GM12878 (cell line): ENCODE measurements at regions not wholly inside any gene's neighbourhood (a gene's known extent, or its start where the extent isn't known, plus 50 kb on each side); places are given as distances from the start of the nearest gene placed in this dataset.
A peak's percentile ranks its signal among the peaks of the same experiment; 100 is the strongest.

Experiments
- ATAC-seq: fragments of 200-7000 bp; cut with Tn5 transposase; 3 replicates; pipeline ENCODE4 v1.9.1; 2020; ENCODE audit warnings: mild to moderate bottlenecking, moderate library complexity
- BruUV-seq: library from RNA; stranded (reverse); fragments of 400-500 nt; replicated peaks from 2 replicates; lab custom pipeline; 2021; lab: Mats Ljungman, UMichigan
- CTCF ChIA-PET: fragments of 300-600 bp; sonication (Branson Sonifier 250); formaldehyde crosslinking; extraction: SDS; loops from one replicate; lab custom pipeline; 2021; ENCODE audit warnings: inconsistent platforms; lab: Yijun Ruan, JAX
- POLR2A ChIA-PET: fragments of 350-600 bp; formaldehyde crosslinking; extraction: SDS; loops from one replicate; lab custom pipeline; 2021; ENCODE audit warnings: inconsistent platforms; lab: Charles Lee
- RAD21 ChIA-PET: fragments of 300-600 bp; sonication (Branson Sonifier 250); formaldehyde crosslinking; loops from one replicate; lab custom pipeline; 2023; ENCODE audit warnings: antibody characterized with exemption; ENCODE audit not compliant: unreplicated experiment; lab: Charles Lee
- SMC1A ChIA-PET: fragments of 300-600 bp; sonication (Branson Sonifier 250); formaldehyde crosslinking; loops from one replicate; lab custom pipeline; 2023; ENCODE audit not compliant: unreplicated experiment, uncharacterized antibody; lab: Charles Lee
- DNase-seq: peaks from one replicate; pipeline ENCODE4 v3.0.0-alpha.2; 2011; ENCODE audit warnings: low read depth, low spot score
- FAIRE-seq: peaks from 3 replicates; lab custom pipeline; 2011; peaks lifted over from hg19 to GRCh38; lab: Jason Lieb, UNC
- H2AFZ ChIP-seq: 2 replicates; pipeline ENCODE4 v1.6.0; 2011; ENCODE audit warnings: low read depth, low read length, control low read depth; ENCODE audit not compliant: control insufficient read depth
- H3K27ac ChIP-seq: 2 replicates; pipeline ENCODE4 v1.5.1; 2011; ENCODE audit warnings: control low read depth; ENCODE audit not compliant: control insufficient read depth, insufficient read depth
- H3K27me3 ChIP-seq, 2 experiments: replicated peaks in 1 of 2; 2 replicates each; pipeline versions ENCODE4 v1.6.0 to v1.6.1; 2011; ENCODE audit warnings: low read length in 1 of 2; ENCODE audit not compliant: control insufficient read depth in 2 of 2, insufficient read depth in 2 of 2
- H3K36me3 ChIP-seq, 2 experiments: 2 replicates each; pipeline ENCODE4 v1.5.1; 2011; ENCODE audit warnings: low read length in 1 of 2; ENCODE audit not compliant: control insufficient read depth in 2 of 2, insufficient read depth in 2 of 2
- H3K4me1 ChIP-seq: 2 replicates; pipeline ENCODE4 v1.6.1; 2011; ENCODE audit warnings: mild to moderate bottlenecking, low read length, moderate library complexity, mixed read lengths; ENCODE audit not compliant: control insufficient read depth, insufficient read depth
- H3K4me2 ChIP-seq: 2 replicates; pipeline ENCODE4 v1.6.0; 2011; ENCODE audit warnings: control low read depth; ENCODE audit not compliant: control insufficient read depth, insufficient read depth
- H3K4me3 ChIP-seq: fragments of 200-600 bp; sonication (generic); 2 replicates; pipeline ENCODE4 v1.5.1; 2016
- H3K79me2 ChIP-seq: 2 replicates; pipeline ENCODE4 v1.6.0; 2011; ENCODE audit warnings: low read length; ENCODE audit not compliant: control insufficient read depth, insufficient read depth
- H3K9ac ChIP-seq: 2 replicates; pipeline ENCODE4 v1.8.0; 2011; ENCODE audit warnings: low read length, control low read depth, mixed read lengths; ENCODE audit not compliant: control insufficient read depth, insufficient read depth
- H3K9me3 ChIP-seq: replicated peaks from 3 replicates; pipeline ENCODE4 v1.5.1; 2011; ENCODE audit warnings: mild to moderate bottlenecking, low read length; ENCODE audit not compliant: control insufficient read depth, insufficient read depth
- H4K20me1 ChIP-seq: 2 replicates; pipeline ENCODE4 v1.6.0; 2011; ENCODE audit not compliant: control insufficient read depth, insufficient read depth
- ATF7 ChIP-seq: fragments of 450-650 bp; IDR thresholded peaks from 2 replicates; pipeline ENCODE4 v1.6.1; 2016; ENCODE audit warnings: low read depth, mild to moderate bottlenecking
- JUNB ChIP-seq: IDR thresholded peaks from 2 replicates; pipeline ENCODE4 v1.6.1; 2016; ENCODE audit warnings: antibody characterized with exemption, mild to moderate bottlenecking
- MEF2A ChIP-seq: IDR thresholded peaks from 2 replicates; pipeline ENCODE4 v1.6.1; 2011; ENCODE audit warnings: low read depth, mild to moderate bottlenecking, low read length, moderate library complexity; ENCODE audit not compliant: insufficient read depth
- NFIC ChIP-seq: IDR thresholded peaks from 2 replicates; pipeline ENCODE4 v1.6.1; 2012; ENCODE audit warnings: low read depth, mild to moderate bottlenecking, inconsistent platforms, low read length, moderate library complexity
- NRF1 ChIP-seq: conservative IDR thresholded peaks from 2 replicates; pipeline ENCODE4 v1.6.1; 2011; ENCODE audit warnings: mild to moderate bottlenecking, low read depth, low read length, improper control_type of control experiment
- PML ChIP-seq: IDR thresholded peaks from 2 replicates; pipeline ENCODE4 v1.6.1; 2012; ENCODE audit warnings: low read length, inconsistent platforms
- RUNX3 ChIP-seq: IDR thresholded peaks from 2 replicates; pipeline ENCODE4 v1.6.1; 2012; ENCODE audit warnings: low read length, inconsistent platforms
- YBX1 ChIP-seq: fragments of 450-650 bp; IDR thresholded peaks from 2 replicates; pipeline ENCODE4 v1.6.1; 2016; ENCODE audit warnings: antibody characterized with exemption
- WGBS: methylation state at CpG from one replicate; pipeline ENCODE4 v1.1.6; 2016; ENCODE audit warnings: low lambda C conversion rate; ENCODE audit not compliant: insufficient replicate concordance, insufficient coverage; ENCODE audit errors: missing lambda C conversion rate; 5-methylcytosine and 5-hydroxymethylcytosine counted together
- in situ Hi-C: fragments of 300-500 bp; cut with MboI; formaldehyde crosslinking; loops from 9 replicates; pipeline ENCODE4 v1.14.3; 2018; ENCODE audit warnings: mixed read lengths
- intact Hi-C: fragments of 100-400 bp; cut with micrococcal nuclease; formaldehyde crosslinking; loops from one replicate; pipeline ENCODE4 v1.14.2; 2022; ENCODE audit not compliant: unreplicated experiment
- TF ChIP-seq, protein P1 (sequence below): IDR thresholded peaks from 2 replicates; pipeline ENCODE4 v1.6.1; 2012; ENCODE audit warnings: low read depth, low read length, improper control_type of control experiment
- TF ChIP-seq, protein P2 (sequence below): IDR thresholded peaks from 2 replicates; pipeline ENCODE4 v1.6.1; 2012; ENCODE audit warnings: low read length, inconsistent platforms
- TF ChIP-seq, protein P3 (sequence below): fragments of 450-650 bp; IDR thresholded peaks from 2 replicates; pipeline ENCODE4 v1.6.1; 2017; ENCODE audit warnings: mild to moderate bottlenecking, moderate library complexity

DNA sequence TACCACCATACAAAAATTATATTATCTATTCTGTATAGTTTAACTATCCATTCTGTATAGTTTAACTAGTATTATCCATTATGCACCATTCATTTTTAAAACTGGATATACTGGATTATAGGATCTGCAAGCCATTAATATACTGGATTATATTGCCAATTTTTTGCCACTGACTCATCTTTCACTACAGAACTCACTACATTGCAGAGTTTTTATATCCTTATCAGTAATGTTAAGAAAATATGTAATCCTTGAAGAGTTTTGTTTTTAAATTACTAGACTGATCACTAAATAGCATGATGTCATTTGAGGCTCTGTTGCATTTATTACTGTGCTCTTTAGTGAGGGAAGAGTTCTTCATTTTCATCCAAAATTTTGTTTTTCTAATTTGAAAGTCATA, 109.8 kb upstream of the SNX2 start (continued):
- TF ChIP-seq, protein P1, sequence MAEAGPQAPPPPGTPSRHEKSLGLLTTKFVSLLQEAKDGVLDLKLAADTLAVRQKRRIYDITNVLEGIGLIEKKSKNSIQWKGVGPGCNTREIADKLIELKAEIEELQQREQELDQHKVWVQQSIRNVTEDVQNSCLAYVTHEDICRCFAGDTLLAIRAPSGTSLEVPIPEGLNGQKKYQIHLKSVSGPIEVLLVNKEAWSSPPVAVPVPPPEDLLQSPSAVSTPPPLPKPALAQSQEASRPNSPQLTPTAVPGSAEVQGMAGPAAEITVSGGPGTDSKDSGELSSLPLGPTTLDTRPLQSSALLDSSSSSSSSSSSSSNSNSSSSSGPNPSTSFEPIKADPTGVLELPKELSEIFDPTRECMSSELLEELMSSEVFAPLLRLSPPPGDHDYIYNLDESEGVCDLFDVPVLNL = no peak
- no peak for TF ChIP-seq PML

DNA sequence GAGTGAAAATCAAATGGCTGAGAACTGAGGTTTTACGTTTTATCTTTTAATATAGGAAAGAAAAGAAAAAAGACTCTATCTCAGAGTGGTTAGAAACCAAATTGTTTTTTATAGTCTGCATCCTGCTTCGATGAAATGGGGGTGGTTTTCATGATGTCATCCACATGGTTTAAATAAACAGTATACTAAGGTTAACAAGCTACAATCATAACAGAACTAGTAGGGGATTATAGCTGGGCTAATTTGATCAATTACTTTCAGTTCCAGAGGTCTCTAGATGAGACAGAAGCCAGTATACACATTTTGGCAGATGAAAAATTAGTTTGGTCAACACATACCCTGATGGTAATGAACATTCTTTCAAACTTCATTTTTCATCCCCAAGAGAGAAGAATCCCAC, 106.3 kb upstream of the SNX2 start:
- intact Hi-C loops = no loop called here
- Histone ChIP-seq H3K9me3 (no peaks in the 10 kb centered on the region), H2AFZ (no peak overlapping the region), H3K36me3 (no peaks in the 10 kb centered on the region), H3K4me3 (no peak overlapping the region), H4K20me1 (no peaks in the 10 kb centered on the region), H3K4me2 (no peak overlapping the region), H3K4me1 (no peaks in the 10 kb centered on the region), H3K79me2 (no peaks in the 10 kb centered on the region), H3K9ac (no peak overlapping the region), H3K27ac (no peak overlapping the region), H3K27me3 (no peaks in the 10 kb centered on the region)
- in situ Hi-C loops = no loop called here
- ChIA-PET CTCF (interaction anchor here (1.0 kb wide), 1 partner anchor 33 kb away, joined by 3 read pairs; no protein-coding TSS in a partner anchor), SMC1A (interaction anchor here (1.3 kb wide), 1 partner anchor 10 kb away, joined by 3 read pairs; no protein-coding TSS in a partner anchor), POLR2A (no interaction called here), RAD21 (no interaction called here)
- no TSS peak for BruUV-seq
- DNase-seq (no peak), FAIRE-seq (no peak), ATAC-seq (peak; percentile 86)
- WGBS = 0% methylated on average over 2 of the region's 2 CpGs
- TF ChIP-seq, protein P2, sequence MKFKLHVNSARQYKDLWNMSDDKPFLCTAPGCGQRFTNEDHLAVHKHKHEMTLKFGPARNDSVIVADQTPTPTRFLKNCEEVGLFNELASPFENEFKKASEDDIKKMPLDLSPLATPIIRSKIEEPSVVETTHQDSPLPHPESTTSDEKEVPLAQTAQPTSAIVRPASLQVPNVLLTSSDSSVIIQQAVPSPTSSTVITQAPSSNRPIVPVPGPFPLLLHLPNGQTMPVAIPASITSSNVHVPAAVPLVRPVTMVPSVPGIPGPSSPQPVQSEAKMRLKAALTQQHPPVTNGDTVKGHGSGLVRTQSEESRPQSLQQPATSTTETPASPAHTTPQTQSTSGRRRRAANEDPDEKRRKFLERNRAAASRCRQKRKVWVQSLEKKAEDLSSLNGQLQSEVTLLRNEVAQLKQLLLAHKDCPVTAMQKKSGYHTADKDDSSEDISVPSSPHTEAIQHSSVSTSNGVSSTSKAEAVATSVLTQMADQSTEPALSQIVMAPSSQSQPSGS = peak; percentile 68; the same call in 1 of the 2 replicates
- TF ChIP-seq MEF2A = 0 out of 2 replicates have a peak, but pooled peaks have one; percentile 40
- TF ChIP-seq JUNB = peak; percentile 65
- peak; percentile 35; the same call in 1 of the 2 replicates for TF ChIP-seq ATF7
- no peak for TF ChIP-seq YBX1
- TF ChIP-seq NRF1 = no peak
- TF ChIP-seq NFIC = peak; percentile 45; the same call in 1 of the 2 replicates
- peak; percentile 43 for TF ChIP-seq RUNX3
- TF ChIP-seq, protein P3, sequence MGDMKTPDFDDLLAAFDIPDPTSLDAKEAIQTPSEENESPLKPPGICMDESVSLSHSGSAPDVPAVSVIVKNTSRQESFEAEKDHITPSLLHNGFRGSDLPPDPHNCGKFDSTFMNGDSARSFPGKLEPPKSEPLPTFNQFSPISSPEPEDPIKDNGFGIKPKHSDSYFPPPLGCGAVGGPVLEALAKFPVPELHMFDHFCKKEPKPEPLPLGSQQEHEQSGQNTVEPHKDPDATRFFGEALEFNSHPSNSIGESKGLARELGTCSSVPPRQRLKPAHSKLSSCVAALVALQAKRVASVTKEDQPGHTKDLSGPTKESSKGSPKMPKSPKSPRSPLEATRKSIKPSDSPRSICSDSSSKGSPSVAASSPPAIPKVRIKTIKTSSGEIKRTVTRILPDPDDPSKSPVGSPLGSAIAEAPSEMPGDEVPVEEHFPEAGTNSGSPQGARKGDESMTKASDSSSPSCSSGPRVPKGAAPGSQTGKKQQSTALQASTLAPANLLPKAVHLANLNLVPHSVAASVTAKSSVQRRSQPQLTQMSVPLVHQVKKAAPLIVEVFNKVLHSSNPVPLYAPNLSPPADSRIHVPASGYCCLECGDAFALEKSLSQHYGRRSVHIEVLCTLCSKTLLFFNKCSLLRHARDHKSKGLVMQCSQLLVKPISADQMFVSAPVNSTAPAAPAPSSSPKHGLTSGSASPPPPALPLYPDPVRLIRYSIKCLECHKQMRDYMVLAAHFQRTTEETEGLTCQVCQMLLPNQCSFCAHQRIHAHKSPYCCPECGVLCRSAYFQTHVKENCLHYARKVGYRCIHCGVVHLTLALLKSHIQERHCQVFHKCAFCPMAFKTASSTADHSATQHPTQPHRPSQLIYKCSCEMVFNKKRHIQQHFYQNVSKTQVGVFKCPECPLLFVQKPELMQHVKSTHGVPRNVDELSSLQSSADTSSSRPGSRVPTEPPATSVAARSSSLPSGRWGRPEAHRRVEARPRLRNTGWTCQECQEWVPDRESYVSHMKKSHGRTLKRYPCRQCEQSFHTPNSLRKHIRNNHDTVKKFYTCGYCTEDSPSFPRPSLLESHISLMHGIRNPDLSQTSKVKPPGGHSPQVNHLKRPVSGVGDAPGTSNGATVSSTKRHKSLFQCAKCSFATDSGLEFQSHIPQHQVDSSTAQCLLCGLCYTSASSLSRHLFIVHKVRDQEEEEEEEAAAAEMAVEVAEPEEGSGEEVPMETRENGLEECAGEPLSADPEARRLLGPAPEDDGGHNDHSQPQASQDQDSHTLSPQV = no peak
